ENCODE measurements at regions not wholly inside any gene's neighbourhood (a gene's known extent, or its start where the extent isn't known, plus 50 kb on each side); places are given as distances from the start of the nearest gene placed in this dataset.

DNA sequence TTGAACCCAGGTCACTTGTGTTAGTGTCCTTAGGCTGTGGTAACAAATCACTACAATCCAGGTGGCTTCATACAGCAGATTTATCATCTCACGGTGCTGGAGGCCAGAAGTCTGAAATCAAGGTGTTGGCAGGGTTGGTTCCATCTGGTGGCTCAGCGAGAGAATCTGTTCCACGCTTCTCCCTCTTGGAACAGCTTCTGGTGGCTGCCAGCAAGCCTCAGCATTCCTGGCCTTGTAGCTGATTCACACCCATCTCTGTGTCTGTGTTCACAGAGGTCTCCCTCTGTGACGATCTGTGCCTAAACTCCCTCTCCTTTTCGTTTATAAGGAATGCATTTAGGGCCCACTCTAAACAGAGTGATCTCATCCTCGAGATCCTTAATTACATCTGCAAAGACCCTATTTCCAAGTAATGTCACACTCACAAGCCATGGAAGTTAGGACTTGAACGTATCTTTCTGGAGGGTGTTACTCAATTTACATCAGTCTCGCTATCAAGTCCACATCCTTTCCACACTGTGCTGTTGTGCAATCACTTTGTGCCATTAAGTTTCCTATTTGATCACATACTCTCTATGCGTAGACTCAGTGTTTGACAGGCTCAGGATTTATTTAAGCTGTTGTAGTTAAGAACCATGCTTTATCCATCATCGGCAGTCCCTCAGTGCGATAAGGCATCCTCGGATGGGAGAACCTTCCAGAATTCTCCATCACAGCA, 164.4 kb downstream of the SOCS6 start:
- no peak for DNase-seq (ENCODE audit: low spot score in 2 of 2)
- no peak overlapping the region for H3K4me3 ChIP-seq
- no peak overlapping the region for H3K27ac ChIP-seq
- TF ChIP-seq EP300 (IDR thresholded peaks at IDR 0.05) (no peak), POLR2AphosphoS5 (IDR thresholded peaks at IDR 0.05) (no peak), POLR2A (IDR thresholded peaks at IDR 0.05) (no peak)
- TF ChIP-seq, protein P1, sequence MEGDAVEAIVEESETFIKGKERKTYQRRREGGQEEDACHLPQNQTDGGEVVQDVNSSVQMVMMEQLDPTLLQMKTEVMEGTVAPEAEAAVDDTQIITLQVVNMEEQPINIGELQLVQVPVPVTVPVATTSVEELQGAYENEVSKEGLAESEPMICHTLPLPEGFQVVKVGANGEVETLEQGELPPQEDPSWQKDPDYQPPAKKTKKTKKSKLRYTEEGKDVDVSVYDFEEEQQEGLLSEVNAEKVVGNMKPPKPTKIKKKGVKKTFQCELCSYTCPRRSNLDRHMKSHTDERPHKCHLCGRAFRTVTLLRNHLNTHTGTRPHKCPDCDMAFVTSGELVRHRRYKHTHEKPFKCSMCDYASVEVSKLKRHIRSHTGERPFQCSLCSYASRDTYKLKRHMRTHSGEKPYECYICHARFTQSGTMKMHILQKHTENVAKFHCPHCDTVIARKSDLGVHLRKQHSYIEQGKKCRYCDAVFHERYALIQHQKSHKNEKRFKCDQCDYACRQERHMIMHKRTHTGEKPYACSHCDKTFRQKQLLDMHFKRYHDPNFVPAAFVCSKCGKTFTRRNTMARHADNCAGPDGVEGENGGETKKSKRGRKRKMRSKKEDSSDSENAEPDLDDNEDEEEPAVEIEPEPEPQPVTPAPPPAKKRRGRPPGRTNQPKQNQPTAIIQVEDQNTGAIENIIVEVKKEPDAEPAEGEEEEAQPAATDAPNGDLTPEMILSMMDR (IDR thresholded peaks at IDR 0.05), result no peak
- H3K27me3 ChIP-seq, result no peaks in the 10 kb centered on the region
- H3K9me3 ChIP-seq, result no peaks in the 10 kb centered on the region
- no peaks in the 10 kb centered on the region for H3K4me1 ChIP-seq
- H3K36me3 ChIP-seq, result no peaks in the 10 kb centered on the region
- 70% methylated on average over 12 of the region's 12 CpGs for WGBS

DNA sequence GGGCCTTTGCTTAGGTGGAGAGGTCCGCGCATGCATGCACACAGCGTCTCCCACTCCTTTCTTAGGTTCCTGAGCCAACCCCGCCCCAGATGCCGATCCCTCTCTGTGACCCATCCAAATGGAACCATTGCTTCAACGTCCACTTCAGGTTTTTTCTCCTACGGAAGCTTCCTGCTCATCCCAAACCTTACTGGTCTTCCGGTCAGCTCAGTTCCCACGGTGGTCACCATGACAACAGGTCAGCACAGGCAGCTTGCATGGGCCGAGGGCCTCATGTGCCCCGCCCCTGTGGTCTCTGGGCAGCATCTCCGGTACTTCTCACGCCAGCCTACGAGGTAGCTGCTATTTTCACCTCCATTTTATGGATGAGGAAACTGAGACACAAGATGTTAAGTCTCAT, 163.7 kb downstream of the SOCS6 start:
- no peak overlapping the region for H3K4me3 ChIP-seq
- no peak overlapping the region for H3K27ac ChIP-seq
- H3K27me3 ChIP-seq, result no peaks in the 10 kb centered on the region
- H3K9me3 ChIP-seq, result no peaks in the 10 kb centered on the region
- H3K4me1 ChIP-seq, result no peaks in the 10 kb centered on the region
- WGBS, result 79% methylated on average over 14 of the region's 14 CpGs
- H3K36me3 ChIP-seq, result no peaks in the 10 kb centered on the region
- no peak for DNase-seq (ENCODE audit: low spot score in 2 of 2)
- TF ChIP-seq, protein P1 (IDR thresholded peaks at IDR 0.05), result no peak

DNA sequence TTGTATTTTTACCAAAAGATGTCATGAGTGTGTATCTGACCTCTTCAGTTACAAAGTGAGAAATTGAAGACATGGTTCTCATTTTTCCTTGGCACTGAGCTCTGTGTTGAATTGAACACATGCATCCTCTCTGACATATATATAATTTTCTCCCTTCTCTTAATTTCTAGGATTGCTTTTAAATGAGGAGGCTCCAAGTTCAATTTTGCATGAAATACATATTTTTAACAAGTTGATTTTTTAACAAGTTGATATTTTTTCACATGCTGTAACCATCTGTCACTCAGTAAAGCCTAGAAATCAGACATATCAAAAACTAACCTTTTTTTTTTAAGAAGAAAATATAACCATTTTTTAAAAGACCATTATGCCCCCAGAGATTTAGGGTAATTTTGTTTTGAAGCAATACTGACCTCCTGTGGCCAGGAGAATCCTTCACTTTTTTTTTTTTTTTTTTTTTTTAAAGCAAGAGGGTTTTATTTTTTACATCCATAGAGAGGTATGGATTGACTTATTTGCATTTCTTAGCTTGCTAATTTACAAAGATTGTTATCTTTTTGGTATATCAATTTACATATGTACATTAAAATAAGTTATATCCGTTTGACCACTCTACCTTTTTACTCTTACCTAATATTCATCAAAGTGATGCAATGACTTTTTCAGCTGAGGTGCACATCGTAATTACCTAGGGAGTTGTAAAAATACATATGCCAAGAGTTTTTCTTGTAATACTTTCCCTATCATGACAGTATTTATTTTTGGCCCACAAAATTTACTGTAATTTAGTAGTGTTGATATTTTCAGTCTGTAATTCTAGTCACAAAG, 161.8 kb downstream of the SOCS6 start:
- WGBS, result 39% methylated on average over 2 of the region's 2 CpGs
- no peaks in the 10 kb centered on the region for H3K9me3 ChIP-seq
- no peak for DNase-seq (ENCODE audit: low spot score in 2 of 2)
- H3K27ac ChIP-seq, result no peak overlapping the region
- no peaks in the 10 kb centered on the region for H3K27me3 ChIP-seq
- TF ChIP-seq, protein P1 (IDR thresholded peaks at IDR 0.05), result no peak
- TF ChIP-seq EP300 (IDR thresholded peaks at IDR 0.05), result no peak
- H3K36me3 ChIP-seq, result no peaks in the 10 kb centered on the region
- no peak overlapping the region for H3K4me3 ChIP-seq
- H3K4me1 ChIP-seq, result no peaks in the 10 kb centered on the region

DNA sequence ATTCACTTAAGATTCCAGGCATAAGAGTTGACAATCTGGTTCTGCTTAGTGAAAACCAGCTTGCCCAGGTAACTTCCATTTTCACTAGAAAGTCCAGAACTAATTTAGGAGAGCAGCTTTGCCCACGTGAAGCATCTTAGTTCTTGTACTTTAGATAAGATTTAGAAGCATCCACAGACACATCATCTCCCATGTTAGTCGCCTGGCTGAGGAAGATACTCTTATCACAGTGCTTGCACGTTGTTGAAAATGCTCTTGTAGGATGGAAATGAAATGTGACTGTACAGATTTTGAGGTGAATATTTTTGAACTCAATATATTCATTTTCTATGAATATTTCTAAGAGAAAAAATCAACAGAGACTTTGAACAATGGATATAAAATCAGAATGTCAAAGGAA, 159.7 kb downstream of the SOCS6 start:
- TF ChIP-seq, protein P1 (IDR thresholded peaks at IDR 0.05), result no peak
- TF ChIP-seq EP300 (IDR thresholded peaks at IDR 0.05) (no peak), POLR2A (IDR thresholded peaks at IDR 0.05) (no peak), POLR2AphosphoS5 (IDR thresholded peaks at IDR 0.05) (no peak)
- no peak overlapping the region for H3K4me3 ChIP-seq
- no peak for DNase-seq (ENCODE audit: low spot score in 2 of 2)
- no peaks in the 10 kb centered on the region for H3K4me1 ChIP-seq
- no peak overlapping the region for H3K27ac ChIP-seq
- no peaks in the 10 kb centered on the region for H3K9me3 ChIP-seq
- WGBS, result 52% methylated on average over 3 of the region's 3 CpGs
- H3K36me3 ChIP-seq, result no peaks in the 10 kb centered on the region
- no peaks in the 10 kb centered on the region for H3K27me3 ChIP-seq

DNA sequence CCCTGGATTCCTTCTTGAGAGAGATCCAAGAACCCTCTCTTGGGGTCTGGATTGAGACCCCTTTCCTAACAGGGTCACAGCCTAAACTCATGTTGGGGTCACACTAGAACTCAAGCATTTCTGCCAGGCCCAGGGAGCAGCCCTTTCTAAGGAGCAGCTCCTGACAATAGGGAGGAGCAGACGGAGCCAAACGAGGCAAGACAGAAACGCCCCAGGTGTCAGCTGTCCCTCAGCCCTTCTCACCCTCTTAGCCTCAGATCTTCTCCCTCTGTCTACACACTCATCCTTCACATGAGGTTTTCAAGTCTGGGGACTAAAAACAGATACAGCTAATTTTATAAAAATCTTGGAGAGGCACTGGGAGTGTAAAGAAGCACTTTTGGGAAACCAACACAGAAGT, 157.2 kb downstream of the SOCS6 start:
- Histone ChIP-seq H3K27me3 (no peaks in the 10 kb centered on the region), H3K4me1 (no peaks in the 10 kb centered on the region), H3K4me3 (no peak overlapping the region), H3K27ac (no peak overlapping the region), H3K36me3 (no peaks in the 10 kb centered on the region), H3K9me3 (peaks cover 5% of the 10 kb centered on the region)
- 44% methylated on average over 3 of the region's 3 CpGs for WGBS
- TF ChIP-seq POLR2AphosphoS5 (IDR thresholded peaks at IDR 0.05) (no peak), EP300 (IDR thresholded peaks at IDR 0.05) (no peak), POLR2A (IDR thresholded peaks at IDR 0.05) (no peak)
- TF ChIP-seq, protein P1 (IDR thresholded peaks at IDR 0.05), result no peak
- DNase-seq (ENCODE audit: low spot score in 2 of 2), result no peak

Data from suprapubic skin (tissue), 4 donors.